ENCODE measurements at regions not wholly inside any gene's neighbourhood (a gene's known extent, or its start where the extent isn't known, plus 50 kb on each side); places are given as distances from the start of the nearest gene placed in this dataset.

- no peak for DNase-seq
Observed at GRCh38 chr11:28702871-28703270, 594.7 kb downstream of the METTL15 start.

- DNase-seq: no peak
Observed at GRCh38 chr11:28702450-28702790, 594.2 kb downstream of the METTL15 start.

- DNase-seq: no peak
Observed at GRCh38 chr11:28701760-28702449, 593.7 kb downstream of the METTL15 start.

GRCh38 chr11:28699701-28700100 lies 591.5 kb downstream of the METTL15 start:
- no peak for DNase-seq

- peak; percentile 36 for DNase-seq
Observed at GRCh38 chr11:28697920-28698827, 590.0 kb downstream of the METTL15 start.

DNA sequence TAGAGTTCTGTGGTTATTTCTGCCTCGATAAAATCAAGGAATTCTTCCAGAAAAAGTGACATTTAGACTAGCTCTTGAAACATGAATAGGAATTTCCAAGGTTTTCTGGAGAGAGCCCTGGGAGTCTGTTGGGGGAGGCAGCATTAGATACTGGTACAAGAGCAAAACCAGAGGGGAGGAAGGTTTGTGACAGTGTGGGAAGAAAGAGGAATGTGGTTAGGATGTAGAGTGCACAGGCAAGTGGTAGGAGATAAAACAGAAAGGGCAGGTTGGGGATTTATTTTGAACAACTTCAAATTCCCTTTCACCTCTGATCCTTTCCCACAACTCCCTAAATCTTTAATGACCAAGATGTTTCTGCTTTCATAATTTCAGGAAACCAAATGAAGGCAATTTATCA lies 588.4 kb downstream of the METTL15 start:
- DNase-seq: no peak

DNA sequence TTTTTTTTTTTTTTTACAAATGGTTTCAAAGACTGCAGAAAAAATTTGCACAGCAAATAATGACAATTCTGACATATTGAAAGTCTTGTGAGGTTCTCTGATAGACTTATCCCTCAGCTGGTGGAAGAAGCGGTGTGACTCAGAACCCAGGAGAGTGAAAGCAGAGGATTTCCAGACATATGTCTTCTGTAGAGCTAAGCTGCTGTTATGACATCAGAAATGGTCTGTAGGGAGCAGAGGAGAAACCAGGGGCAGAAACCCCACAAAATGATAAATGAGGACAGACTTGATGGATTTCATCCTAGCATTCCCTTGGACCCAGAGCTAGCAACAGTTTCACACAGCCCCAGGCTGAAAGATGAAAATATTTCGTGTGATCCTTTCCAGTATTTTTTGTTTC lies 582.6 kb downstream of the METTL15 start:
- DNase-seq: no peak

GRCh38 chr11:28684011-28684586 lies 575.9 kb downstream of the METTL15 start:
- no peak for DNase-seq

- DNase-seq: no peak
Observed at GRCh38 chr11:28679795-28680468, 571.7 kb downstream of the METTL15 start.

DNA sequence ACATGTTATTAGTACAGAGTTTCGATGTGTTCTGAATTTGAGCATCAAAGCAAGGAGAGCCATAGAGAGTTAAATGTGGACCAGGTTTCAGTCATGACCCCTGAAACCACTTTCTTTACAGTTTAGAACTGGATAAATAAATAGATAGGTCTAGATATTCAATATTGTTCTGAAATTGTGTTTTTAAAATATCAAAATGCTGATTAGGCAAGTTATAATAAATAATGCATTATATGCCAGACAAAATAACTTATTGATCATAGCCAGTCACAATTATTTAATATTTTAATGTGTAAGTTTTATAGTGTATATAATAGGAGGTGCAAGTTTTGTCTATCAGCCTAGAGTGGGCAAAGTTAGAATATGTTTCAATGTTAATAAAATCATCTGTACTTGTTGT lies 569.5 kb downstream of the METTL15 start:
- DNase-seq: no peak

DNA sequence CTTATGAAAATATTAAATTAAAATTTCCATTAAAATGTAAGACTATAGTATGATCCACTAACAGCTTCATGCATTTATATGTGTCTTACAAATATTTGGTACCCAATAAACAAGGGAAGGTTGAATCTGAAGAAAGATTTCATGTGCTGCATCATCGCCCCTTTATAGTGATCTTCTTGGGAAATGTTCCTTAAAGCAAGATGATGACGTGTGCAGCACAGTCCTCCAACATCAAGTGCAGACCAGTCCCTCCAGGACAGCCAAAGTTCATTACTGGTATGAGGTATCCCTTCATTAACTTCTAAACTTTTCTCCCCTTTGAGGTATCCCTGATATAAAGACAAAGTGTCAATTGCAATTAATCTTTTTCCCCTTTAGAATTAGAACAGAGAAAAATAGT lies 567.0 kb downstream of the METTL15 start:
- no peak for DNase-seq

GRCh38 chr11:28674433-28675103 lies 566.4 kb downstream of the METTL15 start:
- no peak for DNase-seq

DNA sequence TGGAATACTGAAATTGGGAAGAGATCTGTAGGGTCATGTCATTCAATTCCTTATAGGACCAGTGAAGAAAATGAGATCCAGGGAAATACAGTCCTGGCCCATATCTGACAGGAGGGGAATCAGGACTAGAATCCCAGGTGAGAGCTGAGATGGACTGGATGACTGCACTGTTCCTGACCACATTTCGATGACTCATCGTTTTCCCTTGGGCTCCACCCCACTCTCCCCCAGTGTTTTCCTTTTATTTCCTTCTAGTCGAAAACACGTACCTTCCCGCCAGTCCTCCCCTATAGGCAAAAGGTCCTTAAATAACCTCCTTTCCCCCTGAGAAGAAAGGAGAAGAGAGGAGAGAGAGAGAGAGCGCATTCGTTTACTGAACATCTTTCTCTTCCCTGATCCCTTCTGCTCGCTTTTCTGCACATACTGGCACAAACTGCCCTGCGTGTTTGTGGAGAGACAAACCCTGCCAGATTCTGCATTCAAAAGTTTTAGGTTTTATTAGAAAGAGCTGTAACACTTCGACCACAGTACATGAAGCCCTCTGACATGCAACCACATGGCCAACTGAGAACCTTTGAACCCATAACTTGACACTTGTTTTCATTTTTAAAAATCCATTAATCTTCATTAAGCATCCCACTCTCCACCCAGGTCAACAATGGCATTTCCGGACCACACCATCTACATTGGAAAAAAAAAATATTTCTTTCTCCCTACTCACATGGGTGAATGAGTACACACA lies 565.7 kb downstream of the METTL15 start:
- no peak for DNase-seq

GRCh38 chr11:28671274-28671673 lies 563.1 kb downstream of the METTL15 start:
- DNase-seq: no peak

- DNase-seq: no peak
Observed at GRCh38 chr11:28666632-28667031, 558.4 kb downstream of the METTL15 start.

DNA sequence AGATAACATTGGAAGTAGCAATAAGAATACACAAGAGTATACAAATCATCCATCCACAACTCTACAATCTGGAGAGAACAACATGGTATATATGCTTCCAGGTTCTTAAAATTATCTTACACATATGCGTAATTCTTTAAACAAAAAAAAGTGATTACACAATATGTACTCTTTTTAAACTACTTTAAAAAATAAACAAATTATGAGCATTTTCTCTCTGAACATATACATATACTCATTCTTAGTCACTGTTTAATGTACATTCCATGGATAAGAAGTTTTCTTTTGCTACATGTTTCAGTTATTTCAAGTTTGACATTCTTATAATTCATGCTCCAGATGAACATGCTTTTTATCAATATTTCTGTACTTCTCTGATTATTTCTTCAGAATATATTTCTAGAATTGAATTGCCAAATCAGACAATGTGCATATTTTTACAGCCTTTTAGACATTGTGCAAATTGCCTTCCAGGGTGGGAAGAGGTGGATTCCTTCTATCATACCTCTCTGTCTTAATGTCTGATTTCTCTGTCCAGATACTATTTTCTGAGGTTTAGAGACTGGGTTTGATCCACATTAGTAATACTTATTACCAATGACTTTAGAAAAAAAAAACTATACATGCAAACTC lies 551.6 kb downstream of the METTL15 start:
- DNase-seq: no peak

DNA sequence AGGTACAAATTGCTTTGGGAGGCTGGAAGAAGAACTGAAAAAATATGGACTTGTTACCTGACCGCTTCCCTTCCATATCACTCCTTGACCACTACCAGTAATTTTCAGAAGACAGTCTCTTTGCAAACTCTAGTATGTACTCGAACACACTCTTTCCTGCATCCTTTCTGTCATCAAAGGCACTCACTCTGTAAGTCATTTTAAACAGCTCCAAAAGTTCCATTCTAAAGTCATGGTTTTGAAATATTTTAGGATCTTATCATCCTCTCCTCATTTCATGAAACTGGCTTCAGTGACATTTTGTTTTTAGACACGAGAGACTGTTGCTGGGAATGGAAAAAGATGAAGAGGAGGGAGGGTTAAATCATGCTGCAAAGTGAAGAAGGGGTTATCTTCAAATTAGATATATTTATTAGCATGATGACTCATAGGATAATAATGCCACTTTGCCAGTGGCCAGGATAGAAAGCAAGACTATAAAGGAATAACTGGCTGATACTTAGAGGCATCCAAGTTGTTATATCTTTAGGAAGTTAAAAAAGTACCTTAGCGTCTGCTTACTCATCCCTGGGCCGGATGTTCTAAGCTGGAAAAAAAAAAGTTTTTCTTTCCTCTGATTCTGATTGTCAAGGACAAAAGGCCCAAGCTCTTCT lies 549.3 kb downstream of the METTL15 start:
- no peak for DNase-seq

DNA sequence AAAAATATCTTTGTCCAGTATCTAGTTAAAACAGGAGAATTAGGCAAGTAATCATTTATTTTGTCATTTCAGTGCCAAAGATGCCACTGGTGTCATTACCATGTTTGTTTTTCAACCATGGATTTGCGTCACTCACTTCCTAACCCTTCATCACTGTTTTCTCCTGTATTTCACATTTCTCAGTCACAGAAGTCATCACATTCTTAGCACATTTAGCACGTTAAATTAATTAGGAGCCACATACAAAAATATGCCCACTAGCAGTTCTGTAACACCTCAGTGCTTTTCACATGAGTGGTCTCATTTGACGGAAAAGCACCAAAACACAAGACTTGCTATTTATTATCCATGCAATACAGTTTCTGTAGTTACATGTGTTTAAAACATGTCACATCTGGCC lies 546.0 kb downstream of the METTL15 start:
- no peak for DNase-seq

GRCh38 chr11:28649922-28650321 lies 541.7 kb downstream of the METTL15 start:
- DNase-seq: no peak

- DNase-seq: no peak
Observed at GRCh38 chr11:28636566-28636965, 528.4 kb downstream of the METTL15 start.

DNA sequence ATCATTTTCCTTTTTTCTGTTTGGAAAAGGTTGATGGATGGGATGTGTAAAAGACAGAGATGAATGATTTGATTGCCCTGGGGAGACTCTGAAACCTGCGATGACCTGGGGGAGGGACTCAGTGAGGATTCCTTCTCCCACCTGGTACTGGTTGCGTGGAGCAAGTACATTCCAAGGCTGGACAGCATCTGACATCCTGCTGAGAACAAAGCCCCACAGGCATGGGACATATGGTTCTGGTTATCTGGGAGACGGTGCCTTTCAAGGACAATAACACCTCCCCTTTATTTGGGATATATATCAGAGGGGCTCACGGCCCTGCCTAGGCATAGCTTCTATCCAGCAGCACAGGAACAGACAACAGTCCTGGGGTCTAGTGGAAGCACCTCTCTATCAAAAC lies 527.8 kb downstream of the METTL15 start:
- no peak for DNase-seq
